ENCODE measurements at regions not wholly inside any gene's neighbourhood (a gene's known extent, or its start where the extent isn't known, plus 50 kb on each side); places are given as distances from the start of the nearest gene placed in this dataset.

GRCh38 chr7:113783403-113783802, 135.4 kb downstream of the PPP1R3A start:
- ATAC-seq (ENCODE audit: insufficient read depth, low FRiP score) (no peak), DNase-seq (no peak)
- Histone ChIP-seq H3K9ac (ENCODE audit: insufficient read depth in 1 of 2, low read length in 2 of 2) (no peak overlapping the region), H3K9me3 (ENCODE audit: control insufficient read depth in 4 of 4, insufficient read depth in 3 of 4, low read length in 3 of 4) (no peaks in the 10 kb centered on the region), H3K4me3 (no peak overlapping the region), H3K27ac (ENCODE audit: low read depth in 1 of 2, low read length in 1 of 2) (no peak overlapping the region), H3K36me3 (ENCODE audit: control insufficient read depth in 4 of 4, insufficient read depth in 4 of 4, low read length in 4 of 4) (no peaks in the 10 kb centered on the region), H3K4me1 (ENCODE audit: control insufficient read depth in 5 of 5, insufficient read depth in 5 of 5, low read length in 5 of 5) (no peaks in the 10 kb centered on the region), H3K27me3 (ENCODE audit: control insufficient read depth in 3 of 3, insufficient read depth in 3 of 3, low read length in 2 of 3) (no peaks in the 10 kb centered on the region)
- no peak for TF ChIP-seq CTCF (IDR thresholded peaks at IDR 0.05; ENCODE audit: control extremely low read depth, extremely low read depth)
- WGBS, 2 donors: 84 to 87% methylated on average over 4 of the region's 4 CpGs

- Histone ChIP-seq H3K27ac (ENCODE audit: low read depth in 1 of 2, low read length in 1 of 2) (no peak overlapping the region), H3K27me3 (ENCODE audit: control insufficient read depth in 3 of 3, insufficient read depth in 3 of 3, low read length in 2 of 3) (no peaks in the 10 kb centered on the region), H3K9me3 (ENCODE audit: control insufficient read depth in 4 of 4, insufficient read depth in 3 of 4, low read length in 3 of 4) (no peaks in the 10 kb centered on the region), H3K4me1 (ENCODE audit: control insufficient read depth in 5 of 5, insufficient read depth in 5 of 5, low read length in 5 of 5) (peaks cover 0 to 10% (median 0%) of the 10 kb centered on the region in 5 donors), H3K36me3 (ENCODE audit: control insufficient read depth in 4 of 4, insufficient read depth in 4 of 4, low read length in 4 of 4) (no peaks in the 10 kb centered on the region), H3K9ac (ENCODE audit: insufficient read depth in 1 of 2, low read length in 2 of 2) (no peak overlapping the region), H3K4me3 (no peak overlapping the region)
- WGBS, 2 donors: 61 to 82% methylated on average over 1 of the region's 1 CpG
- no peak for TF ChIP-seq CTCF (IDR thresholded peaks at IDR 0.05; ENCODE audit: control extremely low read depth, extremely low read depth)
- DNase-seq (no peak), ATAC-seq (ENCODE audit: insufficient read depth, low FRiP score) (no peak)
Observed at GRCh38 chr7:113775804-113776203, 143.0 kb downstream of the PPP1R3A start.

GRCh38 chr7:113775401-113775800, 143.4 kb downstream of the PPP1R3A start:
- H3K4me3 ChIP-seq: no peak overlapping the region
- WGBS, 2 donors: 40 to 42% methylated on average over 1 of the region's 1 CpG
- H3K36me3 ChIP-seq (ENCODE audit: control insufficient read depth in 4 of 4, insufficient read depth in 4 of 4, low read length in 4 of 4): no peaks in the 10 kb centered on the region
- peaks cover 0 to 10% (median 0%) of the 10 kb centered on the region in 5 donors for H3K4me1 ChIP-seq (ENCODE audit: control insufficient read depth in 5 of 5, insufficient read depth in 5 of 5, low read length in 5 of 5)
- ATAC-seq (ENCODE audit: insufficient read depth, low FRiP score) (no peak), DNase-seq (peak in 1 of 3 donors; percentile 27)
- no peak for TF ChIP-seq CTCF (IDR thresholded peaks at IDR 0.05; ENCODE audit: control extremely low read depth, extremely low read depth)
- no peak overlapping the region for H3K9ac ChIP-seq (ENCODE audit: insufficient read depth in 1 of 2, low read length in 2 of 2)
- H3K27me3 ChIP-seq (ENCODE audit: control insufficient read depth in 3 of 3, insufficient read depth in 3 of 3, low read length in 2 of 3): no peaks in the 10 kb centered on the region
- H3K9me3 ChIP-seq (ENCODE audit: control insufficient read depth in 4 of 4, insufficient read depth in 3 of 4, low read length in 3 of 4): no peaks in the 10 kb centered on the region
- no peak overlapping the region for H3K27ac ChIP-seq (ENCODE audit: low read depth in 1 of 2, low read length in 1 of 2)

GRCh38 chr7:113774182-113774807, 144.5 kb downstream of the PPP1R3A start:
- TF ChIP-seq CTCF (IDR thresholded peaks at IDR 0.05; ENCODE audit: control extremely low read depth, extremely low read depth): peak; percentile 12
- Histone ChIP-seq H3K4me1 (ENCODE audit: control insufficient read depth in 5 of 5, insufficient read depth in 5 of 5, low read length in 5 of 5) (peaks cover 0 to 10% (median 0%) of the 10 kb centered on the region in 5 donors), H3K9ac (ENCODE audit: insufficient read depth in 1 of 2, low read length in 2 of 2) (no peak overlapping the region), H3K36me3 (ENCODE audit: control insufficient read depth in 4 of 4, insufficient read depth in 4 of 4, low read length in 4 of 4) (no peaks in the 10 kb centered on the region), H3K4me3 (no peak overlapping the region), H3K9me3 (ENCODE audit: control insufficient read depth in 4 of 4, insufficient read depth in 3 of 4, low read length in 3 of 4) (no peaks in the 10 kb centered on the region), H3K27ac (ENCODE audit: low read depth in 1 of 2, low read length in 1 of 2) (no peak overlapping the region), H3K27me3 (ENCODE audit: control insufficient read depth in 3 of 3, insufficient read depth in 3 of 3, low read length in 2 of 3) (no peaks in the 10 kb centered on the region)
- DNase-seq: peak; percentile 22 to 85 (median 76)
- peak; percentile 47 for ATAC-seq (ENCODE audit: insufficient read depth, low FRiP score)
- 24 to 25% methylated on average over 3 of the region's 3 CpGs for WGBS, 2 donors
